ENCODE measurements at regions not wholly inside any gene's neighbourhood (a gene's known extent, or its start where the extent isn't known, plus 50 kb on each side); places are given as distances from the start of the nearest gene placed in this dataset.

DNA sequence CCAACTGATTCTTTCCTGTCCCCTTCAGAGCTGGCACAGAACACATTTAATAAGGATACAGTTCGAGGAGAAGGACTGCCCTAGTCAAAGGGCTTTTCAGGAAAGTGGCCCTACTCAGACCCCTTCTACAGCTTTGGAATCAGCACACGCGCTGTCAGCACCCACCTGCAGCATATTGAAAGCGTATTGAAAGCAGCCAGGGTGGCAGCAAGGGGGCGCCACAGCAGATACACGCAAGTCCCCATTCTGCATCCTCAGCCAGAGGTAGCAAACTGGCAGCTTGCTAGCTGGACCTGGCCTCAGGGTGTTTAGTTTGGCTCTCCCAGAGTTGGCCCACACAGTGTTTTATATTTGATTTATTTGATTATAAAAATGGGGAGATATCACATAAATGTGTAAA, 101.0 kb upstream of the NT5C1B start:
- H3K36me3 ChIP-seq, result no peaks in the 10 kb centered on the region
- no peak overlapping the region for H3K4me3 ChIP-seq
- H3K9me3 ChIP-seq (replicated peaks), result no peaks in the 10 kb centered on the region
- H3K27ac ChIP-seq, result no peak overlapping the region
- no peaks in the 10 kb centered on the region for H3K27me3 ChIP-seq (replicated peaks)
- H3K4me1 ChIP-seq (replicated peaks), result no peaks in the 10 kb centered on the region
- DNase-seq (ENCODE audit: low read depth in 1 of 2, low spot score in 2 of 2), result no peak

DNA sequence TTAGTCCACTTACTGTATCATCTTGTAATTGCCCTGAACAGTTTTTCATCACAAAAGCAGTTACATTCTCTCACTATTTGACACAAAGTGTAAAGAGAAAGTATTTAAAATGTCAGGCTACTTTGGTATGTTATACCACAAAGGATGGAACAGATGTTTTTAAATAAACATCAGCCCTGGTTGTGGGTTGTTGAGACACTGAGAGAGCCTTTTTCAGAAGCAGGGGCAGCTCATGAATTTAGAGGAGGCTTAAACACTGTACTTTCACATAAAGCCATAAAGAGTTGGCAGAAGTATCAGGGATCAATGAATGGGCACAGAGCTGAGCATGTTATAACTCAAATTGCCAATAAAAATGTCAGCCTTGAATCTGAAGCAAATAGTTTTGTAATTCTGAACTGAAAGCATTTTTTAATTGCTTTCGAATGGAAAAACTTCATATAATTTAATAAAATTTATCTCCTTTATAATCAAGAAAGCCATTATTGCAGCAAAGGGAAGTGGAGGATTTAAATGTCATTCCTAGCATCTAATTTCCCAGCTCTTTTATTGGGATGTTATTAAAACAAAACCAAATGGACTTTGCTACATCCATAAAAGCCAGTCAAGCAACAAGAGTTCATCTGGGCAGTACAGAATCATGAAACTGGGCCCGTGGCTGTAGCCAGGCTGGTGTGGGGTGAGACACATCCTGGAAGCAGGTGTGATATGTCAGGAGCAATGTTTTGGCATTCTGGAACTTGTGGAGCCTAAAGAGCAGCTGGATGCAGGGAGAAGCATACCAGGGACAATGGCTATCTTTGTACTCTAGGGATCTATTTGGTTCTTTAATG, 95.1 kb upstream of the NT5C1B start:
- H3K4me3 ChIP-seq, result no peak overlapping the region
- no peak for DNase-seq (ENCODE audit: low read depth in 1 of 2, low spot score in 2 of 2)

DNA sequence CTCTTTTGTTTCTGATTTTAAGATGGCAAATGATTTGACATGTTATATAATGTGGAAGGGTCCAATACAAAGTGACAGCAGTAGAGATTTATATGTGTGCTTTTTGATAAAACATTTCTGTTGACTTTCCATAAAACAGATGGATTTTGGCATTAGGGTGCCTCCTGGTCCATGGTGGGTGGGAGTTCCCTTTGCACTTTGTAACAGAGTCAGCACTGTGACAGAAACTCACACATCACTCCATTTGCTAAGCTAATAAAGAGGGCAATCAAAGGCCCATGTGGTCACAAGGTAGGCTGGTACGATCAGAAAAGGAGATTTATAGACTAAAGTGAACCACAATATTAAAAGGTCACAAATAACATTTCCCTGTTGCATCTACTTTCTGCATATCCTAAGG, 93.3 kb upstream of the NT5C1B start:
- Histone ChIP-seq H3K9me3 (replicated peaks) (no peaks in the 10 kb centered on the region), H3K36me3 (no peaks in the 10 kb centered on the region), H3K27me3 (replicated peaks) (no peaks in the 10 kb centered on the region), H3K4me3 (no peak overlapping the region), H3K4me1 (replicated peaks) (no peaks in the 10 kb centered on the region), H3K27ac (no peak overlapping the region)
- no peak for DNase-seq (ENCODE audit: low read depth in 1 of 2, low spot score in 2 of 2)

More for the DNA sequence above, 95.1 kb upstream of the NT5C1B start:
- Histone ChIP-seq H3K36me3 (no peaks in the 10 kb centered on the region), H3K27me3 (replicated peaks) (no peaks in the 10 kb centered on the region), H3K27ac (no peak overlapping the region), H3K4me1 (replicated peaks) (no peaks in the 10 kb centered on the region), H3K9me3 (replicated peaks) (no peaks in the 10 kb centered on the region)

DNA sequence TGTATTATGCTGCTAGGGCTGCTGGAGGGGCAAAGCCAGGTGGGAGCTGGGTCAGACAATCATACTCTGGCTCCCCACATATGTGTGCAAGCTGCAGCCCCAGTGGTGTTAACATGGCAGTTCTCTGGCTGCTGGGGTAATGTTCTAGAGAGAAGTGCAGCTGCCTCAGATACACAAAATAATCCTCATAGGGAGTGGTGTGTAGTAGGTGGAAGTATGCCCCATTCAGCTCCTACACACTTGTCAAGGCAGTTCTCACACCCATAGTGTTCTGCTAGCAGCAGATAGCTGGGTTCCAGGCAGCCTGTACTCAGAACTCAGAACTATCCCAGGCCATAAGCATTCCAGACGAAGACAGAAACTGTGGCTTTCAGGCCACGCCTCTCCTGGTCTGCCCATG, 87.9 kb upstream of the NT5C1B start:
- Histone ChIP-seq H3K4me3 (no peak overlapping the region), H3K9me3 (replicated peaks) (no peaks in the 10 kb centered on the region), H3K27ac (no peak overlapping the region), H3K4me1 (replicated peaks) (no peaks in the 10 kb centered on the region), H3K27me3 (replicated peaks) (no peaks in the 10 kb centered on the region), H3K36me3 (no peaks in the 10 kb centered on the region)
- no peak for DNase-seq (ENCODE audit: low read depth in 1 of 2, low spot score in 2 of 2)

DNA sequence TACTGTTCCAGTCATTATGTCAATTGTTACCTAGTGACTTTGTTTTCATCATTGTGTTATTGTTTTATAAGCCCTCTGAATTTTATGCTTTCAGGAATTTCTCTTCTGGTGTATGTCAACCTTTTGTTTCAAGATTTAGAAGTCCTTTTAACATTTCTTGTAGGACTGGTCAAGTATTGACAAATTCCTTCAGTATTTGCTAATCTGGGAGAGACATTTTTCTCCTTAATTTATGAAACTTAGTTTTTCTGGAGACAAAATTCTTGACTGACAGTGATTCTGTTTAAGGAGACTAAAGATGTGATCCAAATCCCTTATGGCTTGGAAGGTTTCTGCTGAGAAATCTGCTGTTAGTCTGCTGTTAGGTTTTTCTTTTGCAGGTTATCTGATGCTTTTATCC, 84.9 kb upstream of the NT5C1B start:
- Histone ChIP-seq H3K4me3 (no peak overlapping the region), H3K27ac (no peak overlapping the region), H3K36me3 (no peaks in the 10 kb centered on the region), H3K9me3 (replicated peaks) (no peaks in the 10 kb centered on the region; the same call in 1 of the 2 replicates), H3K27me3 (replicated peaks) (no peaks in the 10 kb centered on the region), H3K4me1 (replicated peaks) (no peaks in the 10 kb centered on the region)
- no peak for DNase-seq (ENCODE audit: low read depth in 1 of 2, low spot score in 2 of 2)

DNA sequence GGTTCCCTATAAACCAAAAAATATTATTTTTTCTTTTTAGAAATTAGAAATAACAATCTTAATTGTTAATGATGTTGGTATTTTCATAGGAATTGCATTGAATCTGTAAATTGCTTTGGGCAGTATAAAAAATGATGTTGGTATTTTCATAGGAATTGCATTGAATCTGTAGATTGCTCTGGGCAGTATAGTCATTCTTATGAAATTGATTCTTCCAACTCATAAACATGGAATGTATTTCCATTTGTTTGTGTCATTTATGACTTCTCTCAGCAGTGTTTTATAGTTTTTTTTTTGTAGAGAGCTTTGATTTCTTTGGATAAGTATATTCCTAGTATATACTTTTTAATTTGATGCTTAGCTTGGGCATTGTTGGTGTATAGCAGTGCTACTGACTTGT, 82.0 kb upstream of the NT5C1B start:
- no peak overlapping the region for H3K4me3 ChIP-seq
- no peaks in the 10 kb centered on the region for H3K27me3 ChIP-seq (replicated peaks)
- no peaks in the 10 kb centered on the region for H3K4me1 ChIP-seq (replicated peaks)
- no peaks in the 10 kb centered on the region for H3K36me3 ChIP-seq
- H3K27ac ChIP-seq, result no peak overlapping the region
- H3K9me3 ChIP-seq (replicated peaks), result no peaks in the 10 kb centered on the region; the same call in 1 of the 2 replicates
- no peak for DNase-seq (ENCODE audit: low read depth in 1 of 2, low spot score in 2 of 2)

DNA sequence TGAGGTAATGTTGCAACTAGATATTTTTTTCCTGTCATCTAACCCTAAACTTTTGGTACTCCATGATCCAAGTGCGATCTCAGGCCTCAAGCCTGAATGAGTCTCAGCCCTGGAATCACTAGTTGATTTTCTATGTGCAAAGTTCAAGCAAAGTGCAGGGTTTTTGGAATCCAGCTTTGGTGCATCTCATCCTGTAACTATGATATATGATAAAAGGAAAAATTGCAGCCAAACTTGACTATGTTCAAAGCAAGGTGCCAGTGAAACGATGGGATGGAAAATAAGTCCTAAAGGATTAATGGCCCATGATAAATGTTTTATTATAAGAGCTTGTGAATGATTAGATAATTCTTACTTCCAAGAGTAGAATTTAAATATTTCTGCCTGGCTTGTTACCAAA, 78.9 kb upstream of the NT5C1B start:
- Histone ChIP-seq H3K4me3 (no peak overlapping the region), H3K9me3 (replicated peaks) (no peaks in the 10 kb centered on the region; the same call in 1 of the 2 replicates), H3K27ac (no peak overlapping the region), H3K36me3 (no peaks in the 10 kb centered on the region), H3K4me1 (replicated peaks) (no peaks in the 10 kb centered on the region), H3K27me3 (replicated peaks) (no peaks in the 10 kb centered on the region)
- no peak for DNase-seq (ENCODE audit: low read depth in 1 of 2, low spot score in 2 of 2)

DNA sequence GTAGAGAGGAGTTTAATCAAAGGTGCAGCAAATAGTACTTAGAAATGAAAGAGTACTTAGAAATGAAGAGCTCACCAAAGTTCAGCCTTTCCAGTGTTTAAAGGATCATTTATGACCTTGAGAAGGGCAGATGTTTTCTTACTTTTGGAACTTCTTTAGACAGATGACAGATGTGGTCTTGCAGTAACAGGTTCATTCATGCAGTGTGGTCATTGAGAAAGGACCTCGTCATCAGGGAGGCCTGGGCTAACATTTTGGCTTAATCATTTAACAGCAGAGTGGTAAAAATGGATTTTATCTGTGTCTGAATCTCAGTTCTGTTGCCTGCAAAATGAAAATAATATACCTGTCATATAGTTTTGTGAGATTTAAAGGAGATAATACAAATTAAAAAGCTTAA, 75.1 kb upstream of the NT5C1B start:
- no peak overlapping the region for H3K27ac ChIP-seq

DNA sequence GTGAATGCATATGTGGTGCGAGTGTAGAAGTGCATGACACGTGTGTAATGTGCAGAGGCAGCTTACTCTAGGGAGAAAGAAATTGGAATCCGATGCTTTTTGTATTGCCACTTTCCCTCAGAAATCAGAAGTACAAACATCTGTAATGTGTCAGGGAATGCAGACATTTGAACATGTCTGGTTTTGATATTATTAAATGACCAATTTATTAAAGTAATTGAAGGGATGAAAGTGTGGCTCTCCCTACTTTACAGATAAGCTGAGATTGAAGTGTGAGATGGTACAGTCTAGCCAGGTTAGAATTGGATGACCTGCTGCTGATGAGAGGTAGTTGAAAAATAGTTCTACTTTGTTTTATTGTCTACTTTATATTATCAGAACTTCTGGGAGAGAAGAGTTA, 74.5 kb upstream of the NT5C1B start:
- H3K36me3 ChIP-seq, result no peaks in the 10 kb centered on the region
- no peak overlapping the region for H3K27ac ChIP-seq
- DNase-seq (ENCODE audit: low read depth in 1 of 2, low spot score in 2 of 2), result no peak
- no peaks in the 10 kb centered on the region for H3K9me3 ChIP-seq (replicated peaks)
- no peaks in the 10 kb centered on the region for H3K4me1 ChIP-seq (replicated peaks)
- H3K4me3 ChIP-seq, result no peak overlapping the region
- H3K27me3 ChIP-seq (replicated peaks), result no peaks in the 10 kb centered on the region

More for the DNA sequence above, 75.1 kb upstream of the NT5C1B start:
- no peaks in the 10 kb centered on the region for H3K4me1 ChIP-seq (replicated peaks)
- no peak for DNase-seq (ENCODE audit: low read depth in 1 of 2, low spot score in 2 of 2)
- H3K4me3 ChIP-seq, result no peak overlapping the region
- H3K36me3 ChIP-seq, result no peaks in the 10 kb centered on the region
- H3K9me3 ChIP-seq (replicated peaks), result no peaks in the 10 kb centered on the region
- H3K27me3 ChIP-seq (replicated peaks), result no peaks in the 10 kb centered on the region

DNA sequence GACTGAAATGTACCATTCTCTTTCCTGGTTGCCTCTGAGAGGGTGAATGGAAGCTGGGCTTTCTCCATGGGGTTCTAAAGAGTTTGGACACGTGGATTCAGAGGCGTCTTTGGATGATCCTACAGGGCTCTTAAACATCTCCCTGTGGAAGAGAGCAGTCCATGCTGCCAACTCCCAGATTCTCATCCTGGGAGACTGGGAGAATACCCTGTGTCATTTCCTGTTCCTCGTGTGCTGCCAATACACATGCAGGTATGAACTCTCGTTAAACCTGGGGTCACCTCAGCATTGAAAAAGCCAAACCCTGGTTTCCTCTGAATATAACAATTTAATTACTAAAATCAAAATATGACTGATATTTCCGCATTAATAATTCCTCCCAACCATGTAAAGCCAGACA, 73.3 kb upstream of the NT5C1B start:
- no peaks in the 10 kb centered on the region for H3K36me3 ChIP-seq
- H3K27ac ChIP-seq, result no peak overlapping the region
- H3K27me3 ChIP-seq (replicated peaks), result no peaks in the 10 kb centered on the region
- H3K4me3 ChIP-seq, result no peak overlapping the region
- no peak for DNase-seq (ENCODE audit: low read depth in 1 of 2, low spot score in 2 of 2)
- H3K4me1 ChIP-seq (replicated peaks), result no peaks in the 10 kb centered on the region
- H3K9me3 ChIP-seq (replicated peaks), result no peaks in the 10 kb centered on the region

DNA sequence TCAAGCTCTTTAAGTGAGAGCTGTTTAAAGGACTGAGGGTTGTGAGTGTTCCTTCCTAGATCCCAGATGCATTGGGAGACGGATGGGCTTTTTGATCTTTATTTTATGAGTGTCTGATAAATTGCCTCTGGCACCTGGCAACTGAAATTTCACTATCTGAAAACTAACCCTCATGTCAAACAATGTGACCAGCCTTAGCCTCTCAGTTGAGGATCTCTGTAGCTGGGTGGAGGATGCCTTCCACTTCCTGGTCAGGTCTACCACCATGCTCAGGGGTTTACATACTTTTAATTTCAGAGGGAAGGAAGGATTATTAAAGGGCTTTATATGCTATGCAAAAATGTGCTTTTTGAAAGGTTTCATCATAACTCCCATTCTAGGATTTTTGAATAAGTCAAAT, 70.5 kb upstream of the NT5C1B start:
- Histone ChIP-seq H3K9me3 (replicated peaks) (no peaks in the 10 kb centered on the region), H3K36me3 (no peaks in the 10 kb centered on the region), H3K27ac (no peak overlapping the region), H3K4me1 (replicated peaks) (no peaks in the 10 kb centered on the region), H3K27me3 (replicated peaks) (no peaks in the 10 kb centered on the region), H3K4me3 (no peak overlapping the region)
- DNase-seq (ENCODE audit: low read depth in 1 of 2, low spot score in 2 of 2), result no peak

DNA sequence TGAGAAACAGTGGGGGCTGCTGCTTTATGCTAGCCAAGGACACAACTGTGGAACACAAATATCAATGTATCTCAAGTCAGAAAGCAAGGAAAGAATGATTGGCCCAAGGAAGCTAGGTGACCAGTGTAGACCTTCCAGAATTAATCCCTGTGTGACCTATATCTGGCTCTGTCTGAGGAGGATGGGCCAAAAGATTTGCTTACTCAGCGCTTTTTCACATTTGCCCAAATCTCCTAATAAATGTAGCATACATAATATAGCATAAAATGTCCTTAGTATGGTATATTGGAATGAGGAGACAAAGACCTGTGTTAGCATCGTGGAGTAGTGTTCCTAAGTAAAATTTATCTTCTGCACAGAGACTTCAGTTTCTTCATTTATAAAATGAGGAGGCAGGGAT, 66.7 kb upstream of the NT5C1B start:
- DNase-seq (ENCODE audit: low read depth in 1 of 2, low spot score in 2 of 2), result no peak

DNA sequence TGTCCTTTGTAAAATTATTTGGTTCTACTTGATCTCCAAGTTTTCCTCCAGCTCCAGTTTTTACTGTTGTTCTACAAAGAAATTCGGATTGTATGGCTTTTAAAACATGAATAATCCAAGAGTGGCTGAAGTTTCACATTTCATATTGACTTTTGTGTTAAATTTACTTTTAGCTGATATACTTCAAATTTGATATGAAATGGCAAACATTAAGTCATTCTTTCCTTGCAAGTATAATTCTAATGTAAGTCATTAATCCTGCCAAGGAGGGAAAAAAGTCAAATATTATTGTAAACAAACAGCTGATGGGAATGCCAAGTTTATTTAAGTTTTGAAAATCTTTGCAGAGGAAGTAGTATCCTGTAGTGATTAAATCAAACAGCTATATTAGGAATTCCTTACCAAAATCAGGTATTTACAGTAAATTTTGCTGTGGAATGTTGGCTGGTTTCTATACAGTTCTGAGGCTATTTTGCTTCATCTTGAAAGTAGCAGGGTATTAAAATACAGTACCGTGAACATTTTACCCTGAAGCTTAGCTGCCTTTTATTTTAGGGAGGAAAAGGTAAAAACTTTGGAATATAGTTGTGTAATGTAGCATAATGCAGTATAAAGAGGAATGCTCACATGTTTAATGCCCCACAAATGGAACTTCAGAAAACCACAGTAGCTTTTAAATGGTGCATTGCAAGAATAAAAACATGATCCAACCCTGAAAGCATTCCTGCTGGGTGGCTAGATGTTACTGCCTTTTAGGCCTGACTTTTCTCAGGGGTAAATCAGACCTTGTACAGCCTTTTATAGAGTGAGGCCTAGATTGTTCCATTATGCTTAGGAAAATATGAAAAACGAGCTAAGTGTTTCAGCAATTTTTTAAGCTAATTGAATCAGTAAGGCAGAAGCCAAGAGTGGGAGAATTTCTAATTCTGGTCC, 62.7 kb upstream of the NT5C1B start:
- H3K27ac ChIP-seq, result no peak overlapping the region
- no peaks in the 10 kb centered on the region for H3K9me3 ChIP-seq (replicated peaks)
- DNase-seq (ENCODE audit: low read depth in 1 of 2, low spot score in 2 of 2), result peak in 1 of 2 experiments; percentile 7
- no peaks in the 10 kb centered on the region for H3K4me1 ChIP-seq (replicated peaks)
- no peaks in the 10 kb centered on the region for H3K27me3 ChIP-seq (replicated peaks)
- H3K36me3 ChIP-seq, result no peaks in the 10 kb centered on the region
- no peak overlapping the region for H3K4me3 ChIP-seq

More for the DNA sequence above, 66.7 kb upstream of the NT5C1B start:
- Histone ChIP-seq H3K4me1 (replicated peaks) (no peaks in the 10 kb centered on the region), H3K27ac (no peak overlapping the region), H3K36me3 (no peaks in the 10 kb centered on the region), H3K4me3 (no peak overlapping the region), H3K27me3 (replicated peaks) (no peaks in the 10 kb centered on the region), H3K9me3 (replicated peaks) (no peaks in the 10 kb centered on the region)

DNA sequence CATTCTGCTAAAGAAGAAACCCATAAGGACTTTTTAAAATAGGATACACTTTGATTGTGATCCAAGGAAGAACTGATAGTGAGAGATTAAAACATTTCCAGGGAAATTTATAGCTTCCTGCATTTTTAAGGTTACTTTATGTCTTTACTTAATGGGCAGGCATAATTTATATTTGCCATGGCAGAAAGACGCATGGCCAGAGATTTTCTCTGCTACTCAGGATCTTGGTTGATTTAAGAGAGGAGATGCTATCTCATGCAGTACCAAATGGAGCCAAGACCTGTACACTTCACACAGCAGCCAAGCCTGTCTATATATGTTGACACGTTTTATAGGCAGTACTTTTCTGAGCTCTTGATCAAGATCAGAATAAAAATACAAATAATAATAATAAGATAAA, 60.9 kb upstream of the NT5C1B start:
- Histone ChIP-seq H3K4me3 (no peak overlapping the region), H3K36me3 (no peaks in the 10 kb centered on the region), H3K27ac (no peak overlapping the region), H3K4me1 (replicated peaks) (no peaks in the 10 kb centered on the region), H3K9me3 (replicated peaks) (no peaks in the 10 kb centered on the region), H3K27me3 (replicated peaks) (no peaks in the 10 kb centered on the region)
- no peak for DNase-seq (ENCODE audit: low read depth in 1 of 2, low spot score in 2 of 2)
